ENCODE measurements at regions not wholly inside any gene's neighbourhood (a gene's known extent, or its start where the extent isn't known, plus 50 kb on each side); places are given as distances from the start of the nearest gene placed in this dataset.

GRCh38 chr17:427327-427726 is 74.7 kb upstream of the RPH3AL start:
- Histone ChIP-seq H3K9me3 (ENCODE audit: control insufficient read depth, insufficient read depth, low read depth, low read length) (no peaks in the 10 kb centered on the region), H3K27me3 (ENCODE audit: control insufficient read depth, insufficient read depth, low read length) (no peaks in the 10 kb centered on the region), H3K36me3 (ENCODE audit: control insufficient read depth, insufficient read depth, low read length) (no peaks in the 10 kb centered on the region), H3K4me1 (ENCODE audit: control insufficient read depth, insufficient read depth, low read length) (no peaks in the 10 kb centered on the region), H3K27ac (ENCODE audit: low read length) (no peak overlapping the region), H3K4me3 (ENCODE audit: low read depth in 2 of 2, low read length in 2 of 2) (no peak overlapping the region)
- no peak for ATAC-seq
- TF ChIP-seq POLR2AphosphoS5 (IDR thresholded peaks at IDR 0.05; ENCODE audit: low read depth, low read length) (no peak), REST (IDR thresholded peaks at IDR 0.05; ENCODE audit: insufficient read depth in 1 of 2, low read depth in 2 of 2, low read length in 1 of 2) (no peak), CTCF (IDR thresholded peaks at IDR 0.05) (no peak), SIN3A (IDR thresholded peaks at IDR 0.05; ENCODE audit: borderline replicate concordance, insufficient read depth, low read depth, low read length) (no peak), TCF7L2 (IDR thresholded peaks at IDR 0.05; ENCODE audit: low read depth, low read length) (no peak)
- CTCF ChIA-PET = no interaction called here
- intact Hi-C loops (cut with micrococcal nuclease; ENCODE audit: unreplicated experiment) = no loop called here
- DNase-seq (ENCODE audit: low read depth, low spot score) = no peak
- POLR2A ChIA-PET = interaction anchor here (0.7 kb wide), 1 partner anchor 197 kb away, joined by 3 read pairs; no protein-coding TSS in a partner anchor
- in situ Hi-C loops (cut with HindIII; ENCODE audit: low pct_unique_long_range_greater_than_20kb, low sequenced_read_pairs) = no loop called here
- no TSS peak for BruUV-seq (replicated peaks)

- Histone ChIP-seq H3K4me1 (ENCODE audit: control insufficient read depth, insufficient read depth, low read length) (no peaks in the 10 kb centered on the region), H3K4me3 (ENCODE audit: low read depth in 2 of 2, low read length in 2 of 2) (no peak overlapping the region), H3K36me3 (ENCODE audit: control insufficient read depth, insufficient read depth, low read length) (no peaks in the 10 kb centered on the region), H3K27ac (ENCODE audit: low read length) (no peak overlapping the region), H3K27me3 (ENCODE audit: control insufficient read depth, insufficient read depth, low read length) (no peaks in the 10 kb centered on the region), H3K9me3 (ENCODE audit: control insufficient read depth, insufficient read depth, low read depth, low read length) (no peaks in the 10 kb centered on the region)
- DNase-seq (ENCODE audit: low read depth, low spot score) = no peak
- no TSS peak for BruUV-seq (replicated peaks)
- ATAC-seq = no peak
- in situ Hi-C loops (cut with HindIII; ENCODE audit: low pct_unique_long_range_greater_than_20kb, low sequenced_read_pairs) (no loop called here), intact Hi-C loops (cut with micrococcal nuclease; ENCODE audit: unreplicated experiment) (no loop called here)
- ChIA-PET POLR2A (no interaction called here), CTCF (no interaction called here)
- TF ChIP-seq POLR2AphosphoS5 (IDR thresholded peaks at IDR 0.05; ENCODE audit: low read depth, low read length) (no peak), REST (IDR thresholded peaks at IDR 0.05; ENCODE audit: insufficient read depth in 1 of 2, low read depth in 2 of 2, low read length in 1 of 2) (no peak), TCF7L2 (IDR thresholded peaks at IDR 0.05; ENCODE audit: low read depth, low read length) (no peak), SIN3A (IDR thresholded peaks at IDR 0.05; ENCODE audit: borderline replicate concordance, insufficient read depth, low read depth, low read length) (no peak), CTCF (IDR thresholded peaks at IDR 0.05) (no peak)
Observed at GRCh38 chr17:422196-422930, 69.8 kb upstream of the RPH3AL start.

All from Panc1 (cell line).